ENCODE measurements at regions not wholly inside any gene's neighbourhood (a gene's known extent, or its start where the extent isn't known, plus 50 kb on each side); places are given as distances from the start of the nearest gene placed in this dataset.
"Not testable (repeated sequence)": the region's sequence is repeated elsewhere in the genome, so short reads cannot be mapped to it uniquely, and the experiment has no call there.

GRCh38 chr17:63086483-63087185 lies 120.6 kb downstream of the TANC2 start:
- TF ChIP-seq CTCF (IDR thresholded peaks at IDR 0.05; ENCODE audit: low read depth, low read length), result no peak
- no peak overlapping the region for H3K4me3 ChIP-seq (replicated peaks in 1 of 2; ENCODE audit: low read depth in 2 of 2, low read length in 2 of 2)
- no peak for DNase-seq (ENCODE audit: low read depth in 2 of 2)

GRCh38 chr17:63090358-63091114 lies 124.5 kb downstream of the TANC2 start:
- not testable (repeated sequence) for DNase-seq (ENCODE audit: low read depth in 2 of 2); H3K4me3 ChIP-seq (replicated peaks in 1 of 2; ENCODE audit: low read depth in 2 of 2, low read length in 2 of 2)

GRCh38 chr17:63091909-63092308 lies 125.9 kb downstream of the TANC2 start:
- not testable (repeated sequence) for DNase-seq (ENCODE audit: low read depth in 2 of 2); H3K4me3 ChIP-seq (replicated peaks in 1 of 2; ENCODE audit: low read depth in 2 of 2, low read length in 2 of 2)

GRCh38 chr17:63094631-63095030 lies 128.6 kb downstream of the TANC2 start:
- no peak overlapping the region for H3K4me3 ChIP-seq (replicated peaks in 1 of 2; ENCODE audit: low read depth in 2 of 2, low read length in 2 of 2)
- no peak for TF ChIP-seq CTCF (IDR thresholded peaks at IDR 0.05; ENCODE audit: low read depth, low read length)
- DNase-seq (ENCODE audit: low read depth in 2 of 2), result no peak

- no peak for TF ChIP-seq CTCF (IDR thresholded peaks at IDR 0.05; ENCODE audit: low read depth, low read length)
- no peak overlapping the region for H3K4me3 ChIP-seq (replicated peaks in 1 of 2; ENCODE audit: low read depth in 2 of 2, low read length in 2 of 2)
- no peak for DNase-seq (ENCODE audit: low read depth in 2 of 2)
Observed at GRCh38 chr17:63095459-63095858, 129.4 kb downstream of the TANC2 start.

GRCh38 chr17:63095879-63096278 lies 129.8 kb downstream of the TANC2 start:
- DNase-seq (ENCODE audit: low read depth in 2 of 2), result no peak
- no peak for TF ChIP-seq CTCF (IDR thresholded peaks at IDR 0.05; ENCODE audit: low read depth, low read length)
- no peak overlapping the region for H3K4me3 ChIP-seq (replicated peaks in 1 of 2; ENCODE audit: low read depth in 2 of 2, low read length in 2 of 2)

GRCh38 chr17:63096426-63096825 lies 130.4 kb downstream of the TANC2 start:
- DNase-seq (ENCODE audit: low read depth in 2 of 2), result peak in 1 of 2 donors; percentile 50
- no peak for TF ChIP-seq CTCF (IDR thresholded peaks at IDR 0.05; ENCODE audit: low read depth, low read length)
- H3K4me3 ChIP-seq (replicated peaks in 1 of 2; ENCODE audit: low read depth in 2 of 2, low read length in 2 of 2), result no peak overlapping the region
